ENCODE measurements at regions not wholly inside any gene's neighbourhood (a gene's known extent, or its start where the extent isn't known, plus 50 kb on each side); places are given as distances from the start of the nearest gene placed in this dataset.
"Not testable (repeated sequence)": the region's sequence is repeated elsewhere in the genome, so short reads cannot be mapped to it uniquely, and the experiment has no call there.

DNA sequence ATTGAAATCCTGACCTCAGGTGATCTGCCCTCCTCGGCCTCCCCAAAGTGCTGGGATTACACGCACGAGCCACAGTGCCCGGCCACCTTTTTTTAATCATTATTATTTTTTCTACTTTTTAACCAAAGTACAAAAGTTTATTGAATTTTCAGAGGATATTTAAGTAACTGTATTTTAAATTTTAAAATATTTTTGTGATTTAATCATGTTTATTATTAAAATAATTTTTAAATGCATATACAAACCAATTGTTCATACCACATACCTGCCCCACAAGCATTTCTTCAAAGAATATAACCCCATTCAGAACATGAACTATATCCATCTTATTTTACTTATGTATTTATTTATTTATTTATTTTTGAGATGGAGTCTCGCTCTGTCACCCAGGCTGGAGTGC, 163.6 kb upstream of the MAP2 start:
- WGBS, 3 donors: 92 to 95% (median 94%) methylated on average over 5 of the region's 5 CpGs

GRCh38 chr2:209261366-209262053, 162.3 kb upstream of the MAP2 start:
- intact Hi-C loops (cut with DNase I); H3K4me1 ChIP-seq; H3K36me3 ChIP-seq (ENCODE audit: insufficient read depth in 1 of 2, low read depth in 1 of 2); H3K27me3 ChIP-seq (ENCODE audit: insufficient read depth in 3 of 3, low read length in 2 of 3); DNase-seq; H3K27ac ChIP-seq; ATAC-seq; H3K4me3 ChIP-seq; H3K9me3 ChIP-seq: not testable (repeated sequence)
- WGBS, 3 donors: 80 to 84% (median 81%) methylated on average over 16 of the region's 16 CpGs

More for the DNA sequence above, 163.6 kb upstream of the MAP2 start:
- no peaks in the 10 kb centered on the region for H3K4me1 ChIP-seq
- H3K9me3 ChIP-seq: no peaks in the 10 kb centered on the region
- no peak overlapping the region for H3K4me3 ChIP-seq
- ATAC-seq (no peak), DNase-seq (no peak)
- TF ChIP-seq, protein P1, sequence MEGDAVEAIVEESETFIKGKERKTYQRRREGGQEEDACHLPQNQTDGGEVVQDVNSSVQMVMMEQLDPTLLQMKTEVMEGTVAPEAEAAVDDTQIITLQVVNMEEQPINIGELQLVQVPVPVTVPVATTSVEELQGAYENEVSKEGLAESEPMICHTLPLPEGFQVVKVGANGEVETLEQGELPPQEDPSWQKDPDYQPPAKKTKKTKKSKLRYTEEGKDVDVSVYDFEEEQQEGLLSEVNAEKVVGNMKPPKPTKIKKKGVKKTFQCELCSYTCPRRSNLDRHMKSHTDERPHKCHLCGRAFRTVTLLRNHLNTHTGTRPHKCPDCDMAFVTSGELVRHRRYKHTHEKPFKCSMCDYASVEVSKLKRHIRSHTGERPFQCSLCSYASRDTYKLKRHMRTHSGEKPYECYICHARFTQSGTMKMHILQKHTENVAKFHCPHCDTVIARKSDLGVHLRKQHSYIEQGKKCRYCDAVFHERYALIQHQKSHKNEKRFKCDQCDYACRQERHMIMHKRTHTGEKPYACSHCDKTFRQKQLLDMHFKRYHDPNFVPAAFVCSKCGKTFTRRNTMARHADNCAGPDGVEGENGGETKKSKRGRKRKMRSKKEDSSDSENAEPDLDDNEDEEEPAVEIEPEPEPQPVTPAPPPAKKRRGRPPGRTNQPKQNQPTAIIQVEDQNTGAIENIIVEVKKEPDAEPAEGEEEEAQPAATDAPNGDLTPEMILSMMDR (IDR thresholded peaks at IDR 0.05): no peak
- no peak overlapping the region for H3K27ac ChIP-seq
- no peaks in the 10 kb centered on the region for H3K27me3 ChIP-seq (ENCODE audit: insufficient read depth in 3 of 3, low read length in 2 of 3)
- H3K36me3 ChIP-seq (ENCODE audit: insufficient read depth in 1 of 2, low read depth in 1 of 2): no peaks in the 10 kb centered on the region
- intact Hi-C loops (cut with DNase I): no loop called here

GRCh38 chr2:209269024-209269423, 154.8 kb upstream of the MAP2 start:
- Histone ChIP-seq H3K27me3 (ENCODE audit: insufficient read depth in 3 of 3, low read length in 2 of 3) (no peaks in the 10 kb centered on the region), H3K4me3 (no peak overlapping the region), H3K9me3 (no peaks in the 10 kb centered on the region), H3K4me1 (no peaks in the 10 kb centered on the region), H3K36me3 (ENCODE audit: insufficient read depth in 1 of 2, low read depth in 1 of 2) (no peaks in the 10 kb centered on the region), H3K27ac (no peak overlapping the region)
- no peak for ATAC-seq
- TF ChIP-seq, protein P1 (IDR thresholded peaks at IDR 0.05): no peak
- intact Hi-C loops (cut with DNase I): no loop called here
- WGBS, 3 donors: 59 to 71% (median 64%) methylated on average over 2 of the region's 2 CpGs
- no peak for DNase-seq

GRCh38 chr2:209276000-209276399, 147.8 kb upstream of the MAP2 start:
- no peak for ATAC-seq

GRCh38 chr2:209277444-209277843, 146.4 kb upstream of the MAP2 start:
- Histone ChIP-seq H3K4me1 (no peaks in the 10 kb centered on the region), H3K27ac (no peak overlapping the region), H3K9me3 (no peaks in the 10 kb centered on the region), H3K36me3 (ENCODE audit: insufficient read depth in 1 of 2, low read depth in 1 of 2) (no peaks in the 10 kb centered on the region), H3K4me3 (no peak overlapping the region), H3K27me3 (ENCODE audit: insufficient read depth in 3 of 3, low read length in 2 of 3) (no peaks in the 10 kb centered on the region)
- DNase-seq: no peak
- ATAC-seq: no peak
- 67 to 80% (median 79%) methylated on average over 3 of the region's 3 CpGs for WGBS, 3 donors
- intact Hi-C loops (cut with DNase I): no loop called here
- TF ChIP-seq, protein P1 (IDR thresholded peaks at IDR 0.05): no peak

More at GRCh38 chr2:209276000-209276399, 147.8 kb upstream of the MAP2 start:
- H3K9me3 ChIP-seq: no peaks in the 10 kb centered on the region
- H3K4me3 ChIP-seq: no peak overlapping the region
- no peaks in the 10 kb centered on the region for H3K36me3 ChIP-seq (ENCODE audit: insufficient read depth in 1 of 2, low read depth in 1 of 2)
- no peaks in the 10 kb centered on the region for H3K27me3 ChIP-seq (ENCODE audit: insufficient read depth in 3 of 3, low read length in 2 of 3)
- TF ChIP-seq, protein P1 (IDR thresholded peaks at IDR 0.05): no peak
- no peak overlapping the region for H3K27ac ChIP-seq
- DNase-seq: no peak
- H3K4me1 ChIP-seq: no peaks in the 10 kb centered on the region
- 54 to 85% (median 85%) methylated on average over 3 of the region's 3 CpGs for WGBS, 3 donors
- intact Hi-C loops (cut with DNase I): no loop called here
